Activated CD4-positive, alpha-beta T cell treated with anti-CD3 and anti-CD28 coated beads for 24 hours (primary cell): ENCODE measurements at regions not wholly inside any gene's neighbourhood (a gene's known extent, or its start where the extent isn't known, plus 50 kb on each side); places are given as distances from the start of the nearest gene placed in this dataset.
A peak's percentile ranks its signal among the peaks of the same experiment; 100 is the strongest.
"Not testable (repeated sequence)": the region's sequence is repeated elsewhere in the genome, so short reads cannot be mapped to it uniquely, and the experiment has no call there.

Source experiments
- DNase-seq, 2 donors: peaks; one replicate each; pipeline ENCODE4 v3.0.0-alpha.2; 2020; ENCODE audit warnings: low read depth in 2 of 2

GRCh38 chr7:66537380-66537779 is 91.3 kb upstream of the KCTD7 start:
- DNase-seq = no peak

GRCh38 chr7:66537876-66538275 is 90.8 kb upstream of the KCTD7 start:
- no peak for DNase-seq

DNA sequence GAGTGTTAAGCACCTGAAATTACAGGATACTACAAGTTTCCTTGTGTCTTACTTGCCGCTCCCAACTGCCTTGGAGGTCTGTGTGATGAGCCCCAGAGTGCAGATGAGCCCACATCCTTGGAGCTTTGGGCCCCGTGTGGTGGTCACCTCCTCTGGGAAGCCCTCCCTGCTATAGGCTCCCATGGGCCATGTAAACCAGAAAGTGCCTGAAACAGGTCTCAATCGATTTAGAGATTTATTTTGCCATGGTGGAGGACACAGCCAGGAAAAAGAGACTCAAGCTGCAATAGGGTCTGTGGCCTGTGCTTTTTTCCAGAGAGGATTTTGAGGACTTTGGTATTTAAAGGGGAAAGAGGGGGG is 89.4 kb upstream of the KCTD7 start:
- no peak for DNase-seq

DNA sequence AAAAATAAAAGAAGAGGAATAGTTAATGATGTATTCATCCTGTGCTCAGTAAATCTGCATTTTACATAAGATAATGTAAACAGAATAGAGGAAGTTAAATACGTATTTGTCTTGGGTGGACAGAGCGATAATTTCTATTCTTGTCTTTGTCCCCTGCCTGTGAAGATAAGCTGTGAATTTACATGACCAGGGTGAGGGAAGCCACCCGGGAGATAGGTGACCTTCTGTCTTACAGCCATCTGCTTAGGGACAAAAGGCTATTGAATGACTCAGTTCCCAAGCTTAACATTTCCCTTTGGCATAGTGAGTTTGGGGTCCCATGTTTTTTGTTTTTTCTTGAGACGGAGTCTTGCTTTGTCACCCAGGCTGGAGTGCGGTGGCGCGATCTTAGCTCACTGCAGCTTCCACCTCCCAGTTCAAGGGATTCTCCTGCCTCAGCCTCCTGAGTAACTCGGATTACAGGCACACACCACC is 88.7 kb upstream of the KCTD7 start:
- no peak for DNase-seq

DNA sequence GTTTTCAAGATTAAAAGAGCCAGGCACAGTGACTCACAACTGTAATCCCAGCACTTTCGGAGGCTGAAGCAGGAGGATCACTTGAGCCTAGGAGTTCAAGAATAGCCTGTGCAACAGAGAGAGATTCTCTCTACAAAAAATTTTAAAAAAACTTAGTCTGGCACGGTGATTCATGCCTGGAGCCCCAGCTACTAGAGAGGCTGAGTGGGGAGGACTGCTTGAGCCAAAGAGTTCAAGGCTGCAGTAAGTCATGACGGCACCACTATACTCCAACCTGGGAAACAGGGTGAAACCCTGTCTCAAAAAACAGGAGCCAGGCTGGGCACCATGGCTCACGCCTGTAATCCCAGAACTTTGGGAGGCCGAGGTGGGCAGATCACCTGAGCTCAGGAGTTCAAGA is 86.6 kb upstream of the KCTD7 start:
- no peak for DNase-seq

DNA sequence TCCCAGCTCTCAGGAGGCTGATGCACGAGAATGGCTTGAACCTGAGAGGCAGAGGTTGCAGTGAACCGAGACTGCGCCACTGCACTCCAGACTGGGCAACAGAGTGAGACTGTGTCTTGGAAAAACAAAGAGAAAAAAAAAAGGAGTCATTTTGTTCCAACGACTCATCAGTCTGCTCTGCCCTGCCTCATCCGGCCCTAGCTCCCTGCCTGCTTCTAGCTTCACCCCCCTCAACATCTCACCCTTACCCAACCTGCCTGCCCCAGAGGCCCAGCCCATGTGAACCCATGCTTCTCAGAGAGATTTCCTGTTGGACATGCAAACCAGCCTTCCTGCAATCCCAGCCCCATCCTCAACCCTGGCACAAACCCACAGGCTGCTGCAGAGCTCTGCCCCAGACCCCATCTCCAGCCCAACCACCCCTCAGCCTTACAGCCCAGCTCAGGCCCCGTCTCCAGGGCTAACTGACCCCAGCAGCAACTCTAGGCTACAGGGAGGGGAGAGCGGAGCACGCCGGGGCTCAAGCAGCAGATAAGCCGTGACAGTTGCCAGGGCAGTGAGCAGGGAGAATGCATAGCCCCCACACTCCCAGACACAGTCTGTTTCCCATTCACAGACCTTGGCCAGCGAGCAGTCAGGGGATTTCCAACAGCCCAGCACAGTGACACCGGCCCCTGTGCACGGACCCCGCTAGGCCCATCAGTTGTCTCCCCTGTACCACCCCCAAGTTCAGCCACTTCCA is 86.0 kb upstream of the KCTD7 start:
- DNase-seq = no peak

- DNase-seq = no peak
Observed at GRCh38 chr7:66549466-66549865, 79.2 kb upstream of the KCTD7 start.

GRCh38 chr7:66553001-66553400 is 75.7 kb upstream of the KCTD7 start:
- no peak for DNase-seq

GRCh38 chr7:66553675-66554074 is 75.0 kb upstream of the KCTD7 start:
- not testable (repeated sequence) for DNase-seq

DNA sequence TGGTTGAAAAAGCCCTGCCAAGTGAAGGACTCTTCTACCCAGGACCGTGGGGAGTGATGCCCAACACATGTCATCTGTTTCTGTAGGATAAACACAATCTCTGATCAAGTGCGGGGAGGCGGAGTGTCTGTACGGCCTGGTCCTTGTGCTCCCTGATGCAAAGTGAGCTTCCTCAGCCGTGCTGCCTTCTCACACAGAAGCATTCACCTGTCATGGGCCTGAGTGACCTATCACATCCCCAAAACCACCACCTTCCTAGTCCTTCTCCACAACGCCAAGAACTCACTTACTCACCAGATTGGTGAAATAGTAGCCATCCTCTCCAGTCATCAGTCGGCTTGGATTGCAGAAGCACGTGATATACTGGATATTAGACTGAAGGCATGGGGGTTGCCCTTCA is 74.4 kb upstream of the KCTD7 start:
- not testable (repeated sequence) for DNase-seq

DNA sequence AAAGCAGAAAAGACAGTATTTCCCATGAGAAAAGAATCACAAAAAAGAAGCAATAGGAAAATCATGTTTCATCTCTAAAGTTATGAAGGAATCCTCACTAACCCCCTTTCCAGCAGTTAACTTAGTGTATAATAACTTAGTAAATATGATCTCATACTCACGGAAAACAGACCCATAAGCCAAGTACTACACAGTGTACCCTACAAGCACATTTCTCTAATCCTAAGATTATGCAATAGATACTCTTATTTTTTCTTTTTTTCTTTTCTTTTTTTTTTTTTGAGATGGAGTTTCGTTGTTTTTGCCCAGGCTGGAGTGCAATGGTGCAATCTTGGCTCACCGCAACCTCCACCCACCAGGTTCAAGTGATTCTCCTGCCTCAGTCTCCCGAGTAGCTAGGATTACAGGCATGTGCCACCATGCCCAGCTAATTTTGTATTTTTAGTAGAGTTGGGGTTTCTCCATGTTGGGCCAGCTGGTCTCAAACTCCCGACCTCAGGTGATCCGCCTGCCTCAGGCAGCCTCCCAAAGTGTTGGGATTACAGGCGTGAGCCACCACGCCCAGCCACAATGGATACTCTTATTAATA is 73.7 kb upstream of the KCTD7 start:
- DNase-seq = not testable (repeated sequence)

GRCh38 chr7:66556177-66556548 is 72.5 kb upstream of the KCTD7 start:
- no peak for DNase-seq

- no peak for DNase-seq
Observed at GRCh38 chr7:66556549-66557213, 72.0 kb upstream of the KCTD7 start.

DNA sequence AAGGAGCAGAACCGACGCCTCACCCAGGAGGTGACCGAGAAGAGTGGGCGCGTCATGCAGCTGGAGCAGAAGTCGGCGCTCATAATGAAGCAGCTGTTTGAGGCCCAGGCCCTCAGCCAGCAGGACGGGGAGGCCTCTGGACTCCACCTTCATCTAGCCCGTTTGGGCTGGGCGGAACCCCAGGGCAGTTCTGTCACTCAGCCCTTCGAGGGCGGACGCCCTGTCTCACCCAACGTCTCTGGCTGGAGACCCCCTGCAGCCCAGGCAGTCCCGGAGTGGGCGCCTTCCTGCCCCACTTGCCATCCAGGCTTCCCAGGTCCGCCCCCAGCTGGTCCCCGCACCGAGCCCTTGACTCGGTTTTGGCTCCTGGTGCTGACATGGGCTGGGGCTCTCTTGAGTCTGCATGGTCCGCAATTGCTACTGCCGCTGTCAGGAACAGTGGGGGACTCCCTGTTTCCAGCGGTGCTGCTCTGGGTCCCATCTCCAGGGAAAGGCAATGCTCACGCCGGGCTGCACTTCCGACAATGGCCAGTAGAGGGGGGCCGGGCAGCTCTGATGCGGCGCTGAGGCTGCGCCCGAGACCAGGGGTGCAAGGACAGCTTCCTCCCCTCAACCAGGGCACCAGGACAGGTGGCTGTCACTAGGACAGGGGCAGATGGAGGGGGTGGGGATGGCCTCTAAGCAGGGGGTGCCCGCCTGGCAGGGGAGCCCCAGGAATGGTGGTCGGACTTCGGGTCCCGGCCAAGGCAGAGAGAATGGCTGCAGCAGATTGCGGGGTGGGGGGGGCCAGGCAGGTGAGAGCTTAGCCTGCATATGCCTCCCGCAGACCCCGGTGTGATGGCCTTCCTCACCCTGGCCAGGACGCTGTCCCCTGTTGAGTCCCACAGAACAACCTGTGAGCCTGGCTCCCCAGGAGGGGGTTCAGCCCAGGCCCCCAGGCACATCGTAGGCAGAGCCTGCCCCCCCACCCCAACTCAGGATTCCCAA is 71.2 kb upstream of the KCTD7 start:
- DNase-seq = peak; percentile 65 to 72

GRCh38 chr7:66558201-66558641 is 70.5 kb upstream of the KCTD7 start:
- no peak for DNase-seq

GRCh38 chr7:66558660-66559465 is 69.8 kb upstream of the KCTD7 start:
- no peak for DNase-seq

DNA sequence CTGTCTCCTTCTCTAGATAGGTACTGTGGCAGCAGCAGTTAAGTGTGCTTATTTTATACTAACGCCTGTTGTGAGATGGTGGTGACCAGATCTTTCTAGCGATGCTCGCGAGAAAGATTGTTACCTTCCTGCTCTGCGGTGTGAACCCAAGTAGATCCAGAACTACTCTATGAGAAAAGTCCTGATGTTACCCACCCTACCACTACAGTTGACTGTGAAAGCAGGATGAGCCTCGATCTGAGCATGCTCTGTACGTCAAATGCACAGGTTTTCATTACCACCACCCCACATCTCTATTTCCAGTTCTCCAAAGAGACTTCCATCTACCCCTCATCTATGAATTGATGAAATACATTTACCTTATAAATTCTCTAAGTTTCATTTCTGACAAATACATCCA is 64.6 kb upstream of the KCTD7 start:
- DNase-seq = no peak

DNA sequence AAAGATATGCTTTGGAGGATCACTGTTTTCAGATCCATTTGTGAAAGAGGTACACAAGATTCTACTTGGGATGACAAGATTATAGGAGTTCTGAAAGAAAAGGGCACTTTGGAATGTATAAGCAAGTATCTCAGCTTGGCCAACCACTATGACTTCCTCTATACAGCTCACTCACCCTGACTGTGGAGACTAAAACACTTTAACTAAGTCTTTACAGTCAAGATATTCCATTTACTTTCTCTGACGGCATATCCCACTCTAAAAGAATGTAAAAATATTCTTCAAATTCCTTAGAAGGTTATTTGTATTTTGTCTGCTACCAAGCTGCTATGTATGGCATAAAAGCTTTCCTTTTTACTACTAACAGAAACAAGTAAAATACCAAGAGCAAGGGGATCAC is 58.5 kb upstream of the KCTD7 start:
- not testable (repeated sequence) for DNase-seq

DNA sequence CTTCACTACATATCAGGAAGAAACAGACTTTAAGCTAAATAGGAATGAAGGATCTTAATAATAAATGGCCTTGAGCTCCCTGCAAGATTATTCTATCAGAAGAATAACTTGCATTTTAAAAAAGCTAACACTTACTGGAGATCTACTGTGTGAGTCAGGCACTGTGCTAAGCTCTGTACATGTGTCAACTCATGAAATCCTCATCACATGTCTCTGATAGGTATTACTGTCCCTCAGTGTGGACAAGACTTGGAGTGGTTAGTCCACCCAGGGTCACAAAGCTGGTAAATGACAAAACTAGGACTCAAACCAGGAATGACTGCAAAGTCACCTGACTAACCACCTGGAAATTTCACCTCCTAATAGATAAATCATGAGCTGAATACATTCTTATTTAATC is 57.1 kb upstream of the KCTD7 start:
- DNase-seq = no peak

- DNase-seq = not testable (repeated sequence)
Observed at GRCh38 chr7:66573782-66574495, 54.7 kb upstream of the KCTD7 start.
